Ascending aorta (tissue), 2 donors: ENCODE measurements at regions not wholly inside any gene's neighbourhood (a gene's known extent, or its start where the extent isn't known, plus 50 kb on each side); places are given as distances from the start of the nearest gene placed in this dataset.

ENCODE experiments used
- DNase-seq, 2 donors: peaks; one replicate each; pipeline ENCODE4 v3.0.0-alpha.2; 2019; ENCODE audit warnings: low spot score in 2 of 2
- H3K27ac ChIP-seq, 2 donors: fragments of 200-600 bp; sonication (generic); one replicate each; pipeline ENCODE4 v1.5.1; 2016 to 2017; ENCODE audit warnings: mild to moderate bottlenecking in 1 of 2
- H3K27me3 ChIP-seq: fragments of 200-600 bp; sonication (generic); one replicate; pipeline ENCODE4 v1.5.1; 2017
- H3K36me3 ChIP-seq, 2 donors: fragments of 200-600 bp; sonication (generic); one replicate each; pipeline ENCODE4 v1.5.1; 2016
- H3K4me1 ChIP-seq, 2 donors: fragments of 200-600 bp; sonication (generic); one replicate each; pipeline ENCODE4 v1.5.1; 2016 to 2017; ENCODE audit warnings: mild to moderate bottlenecking in 1 of 2
- H3K4me3 ChIP-seq, 2 donors: fragments of 200-600 bp; sonication (generic); one replicate each; pipeline ENCODE4 v1.5.1; 2016 to 2017; ENCODE audit warnings: mild to moderate bottlenecking in 1 of 2
- H3K9me3 ChIP-seq, 2 donors: fragments of 200-600 bp; sonication (generic); one replicate each; pipeline ENCODE4 v1.5.1; 2016
- intact Hi-C: fragments of 100-400 bp; cut with DNase I; formaldehyde crosslinking; loops from one replicate; pipeline ENCODE4 v1.15.1; 2023
- TF ChIP-seq, protein P1 (sequence below), 3 experiments: fragments of 200-600 bp in 2 of 3; fragments of 450-650 bp in 1 of 3; sonication (generic) in 2 of 3; IDR thresholded peaks; one replicate each; pipeline ENCODE4 v1.5.1; 2016 to 2019; ENCODE audit warnings: antibody characterized with exemption in 3 of 3, mild to moderate bottlenecking in 1 of 3, moderate library complexity in 1 of 3

DNA sequence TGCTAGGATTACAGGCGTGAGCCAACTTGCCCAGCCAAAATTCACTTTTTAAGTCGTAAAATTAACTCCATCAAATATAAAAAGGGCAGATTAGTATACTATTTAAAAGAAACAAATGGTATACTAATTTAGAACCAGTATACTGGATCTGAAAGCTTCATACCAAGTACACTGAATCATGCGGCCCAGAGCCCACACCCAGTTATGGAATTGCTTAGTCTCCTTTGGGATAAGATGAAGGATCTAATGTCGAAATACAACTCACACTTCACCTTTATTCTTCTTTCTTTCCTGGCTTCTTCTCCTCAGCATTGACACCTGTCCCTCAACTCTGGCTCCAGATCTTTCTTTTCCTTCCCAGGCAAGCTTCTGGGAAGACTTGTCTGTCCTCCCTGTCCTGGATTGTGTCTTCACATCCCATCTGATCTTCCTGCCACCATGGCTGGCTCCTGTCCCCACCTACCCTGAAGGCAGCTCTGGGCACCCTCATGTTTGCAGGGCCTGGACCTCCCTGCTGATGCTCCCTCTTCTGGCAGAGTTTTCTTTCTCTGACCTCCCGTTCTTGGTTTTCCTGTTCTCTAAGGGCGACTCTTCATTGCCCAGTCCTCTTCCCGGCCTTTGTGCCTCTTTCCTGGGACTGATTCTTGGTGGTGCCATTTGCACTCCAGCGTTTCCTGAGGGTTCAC, 57.8 kb upstream of the CTBP2 start:
- TF ChIP-seq, protein P1, sequence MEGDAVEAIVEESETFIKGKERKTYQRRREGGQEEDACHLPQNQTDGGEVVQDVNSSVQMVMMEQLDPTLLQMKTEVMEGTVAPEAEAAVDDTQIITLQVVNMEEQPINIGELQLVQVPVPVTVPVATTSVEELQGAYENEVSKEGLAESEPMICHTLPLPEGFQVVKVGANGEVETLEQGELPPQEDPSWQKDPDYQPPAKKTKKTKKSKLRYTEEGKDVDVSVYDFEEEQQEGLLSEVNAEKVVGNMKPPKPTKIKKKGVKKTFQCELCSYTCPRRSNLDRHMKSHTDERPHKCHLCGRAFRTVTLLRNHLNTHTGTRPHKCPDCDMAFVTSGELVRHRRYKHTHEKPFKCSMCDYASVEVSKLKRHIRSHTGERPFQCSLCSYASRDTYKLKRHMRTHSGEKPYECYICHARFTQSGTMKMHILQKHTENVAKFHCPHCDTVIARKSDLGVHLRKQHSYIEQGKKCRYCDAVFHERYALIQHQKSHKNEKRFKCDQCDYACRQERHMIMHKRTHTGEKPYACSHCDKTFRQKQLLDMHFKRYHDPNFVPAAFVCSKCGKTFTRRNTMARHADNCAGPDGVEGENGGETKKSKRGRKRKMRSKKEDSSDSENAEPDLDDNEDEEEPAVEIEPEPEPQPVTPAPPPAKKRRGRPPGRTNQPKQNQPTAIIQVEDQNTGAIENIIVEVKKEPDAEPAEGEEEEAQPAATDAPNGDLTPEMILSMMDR (IDR thresholded peaks at IDR 0.05) = no peak
- Histone ChIP-seq H3K9me3 (no peaks in the 10 kb centered on the region), H3K4me3 (no peak overlapping the region), H3K36me3 (no peaks in the 10 kb centered on the region), H3K27ac (no peak overlapping the region), H3K27me3 (no peaks in the 10 kb centered on the region), H3K4me1 (no peaks in the 10 kb centered on the region)
- intact Hi-C loops = no loop called here
- no peak for DNase-seq

DNA sequence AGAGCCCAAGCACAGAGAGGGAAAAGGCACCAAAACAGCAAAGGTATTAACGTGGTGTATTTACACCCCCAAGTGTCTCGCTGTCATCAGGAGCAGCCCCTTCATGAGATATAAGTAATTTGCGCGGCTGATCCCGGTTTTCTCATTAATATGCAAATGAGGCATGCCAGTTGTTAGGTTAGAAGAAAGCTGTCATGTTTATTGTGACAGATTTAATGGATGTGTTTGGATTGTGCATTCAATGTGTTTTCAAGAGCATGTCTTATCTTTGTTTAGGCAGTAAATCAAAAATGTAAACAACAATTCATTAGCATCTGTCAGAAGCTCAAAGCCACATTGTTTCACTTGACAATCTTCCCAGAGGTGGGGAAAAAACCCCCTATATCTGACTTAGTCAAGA, 56.5 kb upstream of the CTBP2 start:
- DNase-seq = no peak
- Histone ChIP-seq H3K4me1 (no peaks in the 10 kb centered on the region), H3K36me3 (no peaks in the 10 kb centered on the region), H3K4me3 (no peak overlapping the region), H3K9me3 (no peaks in the 10 kb centered on the region), H3K27me3 (no peaks in the 10 kb centered on the region), H3K27ac (no peak overlapping the region)
- intact Hi-C loops = no loop called here
- TF ChIP-seq, protein P1 (IDR thresholded peaks at IDR 0.05) = no peak

DNA sequence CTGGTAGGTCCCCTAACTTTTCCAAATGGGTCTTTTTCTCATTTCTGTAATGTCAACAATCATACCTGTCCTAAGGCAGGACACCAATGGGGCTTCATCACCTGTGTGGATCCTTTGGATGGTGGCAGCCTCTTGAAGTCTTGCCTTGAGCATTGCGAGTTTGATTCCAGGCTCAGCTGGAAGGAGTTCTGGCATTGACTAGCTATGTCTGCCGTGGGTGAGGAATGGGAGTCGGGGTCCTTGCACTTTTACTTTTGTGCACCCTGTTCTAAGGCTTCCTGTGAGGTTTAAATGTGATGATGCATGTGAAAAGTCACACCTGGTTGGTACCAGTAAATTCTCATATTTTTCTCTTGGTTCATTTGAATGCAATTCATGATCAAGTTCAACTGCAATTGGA, 55.9 kb upstream of the CTBP2 start:
- intact Hi-C loops = no loop called here
- no peak for DNase-seq
- H3K27me3 ChIP-seq = no peaks in the 10 kb centered on the region
- H3K4me3 ChIP-seq = no peak overlapping the region
- TF ChIP-seq, protein P1 (IDR thresholded peaks at IDR 0.05) = no peak
- H3K27ac ChIP-seq = no peak overlapping the region
- H3K4me1 ChIP-seq = no peaks in the 10 kb centered on the region
- H3K9me3 ChIP-seq = no peaks in the 10 kb centered on the region
- no peaks in the 10 kb centered on the region for H3K36me3 ChIP-seq

DNA sequence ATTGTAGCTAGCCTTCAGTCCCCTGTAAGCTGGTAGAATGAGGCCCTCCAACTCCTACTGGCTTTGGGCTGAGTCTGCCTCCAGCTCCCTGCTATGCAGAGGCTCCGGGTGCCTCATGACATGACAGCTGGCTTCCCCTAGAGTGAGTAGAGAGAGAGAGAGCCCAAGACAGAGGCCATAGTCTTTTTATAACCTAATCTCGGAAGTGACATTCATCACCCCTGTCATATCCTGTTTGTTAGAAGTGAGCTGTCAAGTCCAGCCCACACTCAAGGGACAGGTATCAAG, 53.9 kb upstream of the CTBP2 start:
- H3K27me3 ChIP-seq = no peaks in the 10 kb centered on the region
- no peak overlapping the region for H3K27ac ChIP-seq
- DNase-seq = no peak
- no peaks in the 10 kb centered on the region for H3K36me3 ChIP-seq
- no peak overlapping the region for H3K4me3 ChIP-seq
- intact Hi-C loops = no loop called here
- TF ChIP-seq, protein P1 (IDR thresholded peaks at IDR 0.05) = no peak
- H3K4me1 ChIP-seq = no peaks in the 10 kb centered on the region
- no peaks in the 10 kb centered on the region for H3K9me3 ChIP-seq

DNA sequence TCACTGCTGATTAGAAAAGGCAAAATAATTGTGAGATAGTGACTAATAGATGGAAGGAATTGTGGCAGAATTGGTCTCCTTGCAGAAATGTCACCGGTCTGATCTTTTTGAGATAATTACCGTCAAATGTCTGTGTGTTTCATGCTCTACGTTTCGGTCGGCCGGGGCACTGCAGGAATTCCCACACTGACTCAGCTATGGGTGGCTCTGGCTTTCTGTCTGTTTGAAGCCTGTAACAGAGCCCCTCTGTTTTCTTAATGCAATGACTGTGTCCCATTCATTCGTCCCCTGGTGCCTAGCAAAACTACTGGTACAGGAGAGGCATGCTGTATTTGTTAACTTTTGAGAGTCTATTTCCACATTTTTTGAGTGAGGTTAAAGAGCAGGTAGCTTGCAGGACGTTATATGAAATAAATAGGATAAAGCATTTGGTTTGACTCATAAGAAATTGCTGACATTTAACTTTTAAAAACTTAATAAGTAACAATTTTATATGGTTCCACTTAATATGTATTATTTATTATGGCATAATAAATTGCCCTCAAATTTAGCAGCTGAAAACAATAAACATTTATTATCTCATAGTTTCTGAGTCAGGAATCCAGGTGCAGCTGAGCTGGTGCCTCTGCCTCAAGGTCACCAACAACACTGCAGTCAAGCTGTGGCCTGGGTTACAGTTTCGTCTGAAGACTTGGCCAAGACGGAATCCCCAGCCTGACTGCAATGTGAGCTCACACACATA, 53.3 kb upstream of the CTBP2 start:
- Histone ChIP-seq H3K9me3 (no peaks in the 10 kb centered on the region), H3K36me3 (no peaks in the 10 kb centered on the region), H3K27ac (no peak overlapping the region), H3K27me3 (no peaks in the 10 kb centered on the region), H3K4me1 (no peaks in the 10 kb centered on the region), H3K4me3 (no peak overlapping the region)
- intact Hi-C loops = no loop called here
- DNase-seq = no peak
- TF ChIP-seq, protein P1 (IDR thresholded peaks at IDR 0.05) = no peak
